ENCODE measurements at regions not wholly inside any gene's neighbourhood (a gene's known extent, or its start where the extent isn't known, plus 50 kb on each side); places are given as distances from the start of the nearest gene placed in this dataset.
"Not testable (repeated sequence)": the region's sequence is repeated elsewhere in the genome, so short reads cannot be mapped to it uniquely, and the experiment has no call there.

DNA sequence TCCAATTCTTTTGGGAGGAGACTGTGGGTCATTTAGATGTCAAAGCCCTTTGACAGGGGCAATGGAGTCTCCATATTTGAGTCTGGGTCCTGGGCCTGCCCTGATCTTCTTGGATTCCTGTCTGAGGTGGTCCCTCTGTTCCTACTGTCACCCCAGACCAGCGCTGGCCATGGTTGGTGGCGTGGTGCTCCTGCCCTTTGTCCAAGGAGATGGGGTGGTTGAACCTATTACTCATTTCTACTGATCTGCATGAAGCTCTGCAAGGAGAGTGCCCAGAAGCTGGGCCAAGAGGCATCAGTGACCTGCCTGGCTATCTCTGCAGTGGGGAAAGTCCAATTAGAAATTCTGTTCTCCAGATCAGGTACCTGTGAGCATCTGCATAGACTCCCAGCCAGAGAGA lies 355.6 kb upstream of the NUPR2 start:
- no peaks in the 10 kb centered on the region for H3K9me2 ChIP-seq (replicated peaks; ENCODE audit: insufficient read depth, low read length)
- H3K9ac ChIP-seq (ENCODE audit: low read length) = no peak overlapping the region
- H3K4me2 ChIP-seq (ENCODE audit: low read depth, low read length) = no peak overlapping the region
- H3K79me2 ChIP-seq (ENCODE audit: low read length) = no peaks in the 10 kb centered on the region
- H3K4me1 ChIP-seq (ENCODE audit: low read length) = no peaks in the 10 kb centered on the region
- no peaks in the 10 kb centered on the region for H3F3A ChIP-seq (ENCODE audit: insufficient read depth, low read length)
- H3K36me3 ChIP-seq (replicated peaks; ENCODE audit: insufficient read depth, low read length) = no peaks in the 10 kb centered on the region
- H3K27me3 ChIP-seq (replicated peaks; ENCODE audit: insufficient read depth, low read length) = no peaks in the 10 kb centered on the region
- DNase-seq = no peak
- no peaks in the 10 kb centered on the region for H4K20me1 ChIP-seq (ENCODE audit: insufficient read depth, low read length)
- H3K27ac ChIP-seq (ENCODE audit: low read length) = no peak overlapping the region
- H3K4me3 ChIP-seq (ENCODE audit: low read length) = no peak overlapping the region
- TF ChIP-seq EZH2phosphoT487 (IDR thresholded peaks at IDR 0.05; ENCODE audit: low read length) (no peak), EZH2 (optimal IDR thresholded peaks at IDR 0.05; ENCODE audit: low read depth, low read length) (no peak)
- TF ChIP-seq, protein P1, sequence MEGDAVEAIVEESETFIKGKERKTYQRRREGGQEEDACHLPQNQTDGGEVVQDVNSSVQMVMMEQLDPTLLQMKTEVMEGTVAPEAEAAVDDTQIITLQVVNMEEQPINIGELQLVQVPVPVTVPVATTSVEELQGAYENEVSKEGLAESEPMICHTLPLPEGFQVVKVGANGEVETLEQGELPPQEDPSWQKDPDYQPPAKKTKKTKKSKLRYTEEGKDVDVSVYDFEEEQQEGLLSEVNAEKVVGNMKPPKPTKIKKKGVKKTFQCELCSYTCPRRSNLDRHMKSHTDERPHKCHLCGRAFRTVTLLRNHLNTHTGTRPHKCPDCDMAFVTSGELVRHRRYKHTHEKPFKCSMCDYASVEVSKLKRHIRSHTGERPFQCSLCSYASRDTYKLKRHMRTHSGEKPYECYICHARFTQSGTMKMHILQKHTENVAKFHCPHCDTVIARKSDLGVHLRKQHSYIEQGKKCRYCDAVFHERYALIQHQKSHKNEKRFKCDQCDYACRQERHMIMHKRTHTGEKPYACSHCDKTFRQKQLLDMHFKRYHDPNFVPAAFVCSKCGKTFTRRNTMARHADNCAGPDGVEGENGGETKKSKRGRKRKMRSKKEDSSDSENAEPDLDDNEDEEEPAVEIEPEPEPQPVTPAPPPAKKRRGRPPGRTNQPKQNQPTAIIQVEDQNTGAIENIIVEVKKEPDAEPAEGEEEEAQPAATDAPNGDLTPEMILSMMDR (IDR thresholded peaks at IDR 0.05; ENCODE audit: low read length) = no peak
- no peaks in the 10 kb centered on the region for H3K9me3 ChIP-seq (replicated peaks; ENCODE audit: insufficient read depth, low read length)
- no peak overlapping the region for H2AFZ ChIP-seq (ENCODE audit: low read length)

DNA sequence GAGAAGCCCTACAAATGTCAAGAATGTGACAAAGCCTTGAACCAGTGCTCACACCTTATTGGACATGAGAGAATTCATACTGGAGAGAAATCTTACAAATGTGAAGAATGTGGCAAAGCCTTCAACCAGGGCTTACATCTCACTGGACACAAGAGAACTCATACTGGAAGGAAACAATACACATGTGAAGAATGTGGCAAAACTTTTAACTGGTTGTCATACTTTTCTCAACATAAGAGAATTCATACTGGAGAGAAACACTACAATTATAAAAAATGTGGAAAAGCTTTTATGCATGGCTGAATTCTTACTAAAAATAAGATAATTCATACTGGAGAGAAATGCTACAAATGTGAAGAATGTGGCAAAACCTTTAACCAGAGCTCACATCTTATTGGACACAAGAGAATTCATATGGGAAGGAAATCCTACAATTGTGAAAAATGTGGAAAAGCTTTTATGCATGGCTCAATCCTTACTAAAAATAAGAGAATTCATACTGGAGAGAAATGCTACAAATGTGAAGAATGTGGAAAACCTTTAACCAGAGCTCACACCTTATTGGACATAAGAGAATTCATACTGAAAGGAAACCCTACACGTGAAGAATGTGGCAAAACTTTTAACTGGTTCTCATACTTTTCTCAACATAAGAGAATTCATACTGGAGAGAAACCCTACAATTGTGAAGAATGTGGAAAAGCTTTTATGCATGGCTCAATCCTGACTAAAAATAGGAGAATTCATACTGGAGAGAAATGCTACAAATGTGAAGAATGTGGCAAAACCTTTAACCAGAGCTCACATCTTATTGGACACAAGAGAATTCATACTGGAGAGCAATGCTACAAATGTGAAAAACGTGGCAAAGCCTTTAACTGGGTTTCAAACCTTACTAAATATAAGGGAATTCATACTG lies 350.6 kb upstream of the NUPR2 start:
- H3K4me2 ChIP-seq (ENCODE audit: low read depth, low read length); H4K20me1 ChIP-seq (ENCODE audit: insufficient read depth, low read length); DNase-seq; H3K9ac ChIP-seq (ENCODE audit: low read length); H3K4me3 ChIP-seq (ENCODE audit: low read length); H3K9me3 ChIP-seq (replicated peaks; ENCODE audit: insufficient read depth, low read length); H3K4me1 ChIP-seq (ENCODE audit: low read length); H3K9me2 ChIP-seq (replicated peaks; ENCODE audit: insufficient read depth, low read length); H3K79me2 ChIP-seq (ENCODE audit: low read length); H3K36me3 ChIP-seq (replicated peaks; ENCODE audit: insufficient read depth, low read length); H2AFZ ChIP-seq (ENCODE audit: low read length); H3K27ac ChIP-seq (ENCODE audit: low read length); H3K27me3 ChIP-seq (replicated peaks; ENCODE audit: insufficient read depth, low read length); H3F3A ChIP-seq (ENCODE audit: insufficient read depth, low read length): not testable (repeated sequence)

DNA sequence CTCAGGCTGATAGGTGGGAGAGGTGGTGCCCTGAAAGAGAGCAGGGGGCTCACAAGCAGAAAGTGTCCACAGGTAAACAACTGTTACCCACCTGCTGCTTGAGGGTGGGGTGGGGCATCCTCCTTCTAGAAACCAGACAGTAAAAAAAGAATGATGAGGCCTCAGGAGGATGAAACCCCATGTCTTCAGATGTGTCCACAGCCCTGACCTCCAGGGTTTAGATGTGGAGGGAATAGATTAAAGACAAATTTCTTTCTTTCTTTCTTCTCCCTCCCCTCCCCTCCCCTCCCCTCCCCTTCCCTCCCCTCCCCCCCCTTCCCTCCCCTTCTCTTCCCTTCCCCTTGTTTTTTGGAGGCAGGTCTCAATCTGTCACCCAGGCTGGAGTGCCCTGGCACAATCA lies 333.5 kb upstream of the NUPR2 start:
- Histone ChIP-seq H3K9me3 (replicated peaks; ENCODE audit: insufficient read depth, low read length) (no peaks in the 10 kb centered on the region; the same call in 1 of the 2 replicates), H3K4me3 (ENCODE audit: low read length) (no peak overlapping the region), H4K20me1 (ENCODE audit: insufficient read depth, low read length) (no peaks in the 10 kb centered on the region), H3K9me2 (replicated peaks; ENCODE audit: insufficient read depth, low read length) (no peaks in the 10 kb centered on the region), H3K4me2 (ENCODE audit: low read depth, low read length) (no peak overlapping the region), H3F3A (ENCODE audit: insufficient read depth, low read length) (no peaks in the 10 kb centered on the region), H3K9ac (ENCODE audit: low read length) (no peak overlapping the region), H3K79me2 (ENCODE audit: low read length) (no peaks in the 10 kb centered on the region), H3K36me3 (replicated peaks; ENCODE audit: insufficient read depth, low read length) (no peaks in the 10 kb centered on the region), H3K27ac (ENCODE audit: low read length) (no peak overlapping the region), H3K27me3 (replicated peaks; ENCODE audit: insufficient read depth, low read length) (no peaks in the 10 kb centered on the region), H3K4me1 (ENCODE audit: low read length) (no peaks in the 10 kb centered on the region), H2AFZ (ENCODE audit: low read length) (no peak overlapping the region)
- DNase-seq = no peak
- TF ChIP-seq, protein P1 (IDR thresholded peaks at IDR 0.05; ENCODE audit: low read length) = no peak
- TF ChIP-seq EZH2phosphoT487 (IDR thresholded peaks at IDR 0.05; ENCODE audit: low read length) (no peak), EZH2 (optimal IDR thresholded peaks at IDR 0.05; ENCODE audit: low read depth, low read length) (no peak)

Data from MM.1S (cell line).